ENCODE measurements at regions not wholly inside any gene's neighbourhood (a gene's known extent, or its start where the extent isn't known, plus 50 kb on each side); places are given as distances from the start of the nearest gene placed in this dataset.

DNA sequence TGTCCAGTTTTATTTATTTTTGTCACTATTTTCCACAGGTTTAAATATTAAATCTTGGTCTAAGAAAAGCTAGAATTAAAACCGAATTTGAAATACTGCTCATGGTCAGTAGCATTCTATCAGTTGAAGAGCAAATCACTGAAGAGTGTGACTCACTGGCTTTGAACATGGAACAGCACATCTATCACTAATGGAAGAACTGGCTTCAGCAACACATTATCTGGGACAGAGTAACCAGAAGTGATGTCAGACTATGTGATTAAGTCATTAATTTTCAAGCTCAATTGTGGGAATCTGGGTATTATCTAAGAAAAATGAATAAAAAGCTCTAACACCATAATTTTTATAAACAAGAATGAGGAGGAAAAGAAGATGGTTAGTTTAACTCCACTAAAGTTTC is 527.5 kb downstream of the TMTC2 start:
- WGBS, 2 experiments (ENCODE audit: extremely low coverage in 2 of 2, insufficient read length in 1 of 2) = no CpG with 5 or more reads among the region's 1 CpG
- Histone ChIP-seq H2AK5ac (ENCODE audit: low read depth, low read length) (no peak overlapping the region), H3K4me3 (ENCODE audit: insufficient read depth, low read depth, low read length) (no peak overlapping the region), H2BK20ac (ENCODE audit: low read depth, low read length) (no peak overlapping the region), H4K8ac (ENCODE audit: low read depth in 2 of 2, low read length in 2 of 2) (no peak overlapping the region), H3K9me3 (ENCODE audit: control insufficient read depth, insufficient read depth, low read length) (peaks cover 2% of the 10 kb centered on the region; the same call in 1 of the 2 replicates), H3K18ac (ENCODE audit: low read depth, low read length) (no peak overlapping the region), H4K91ac (ENCODE audit: insufficient read depth, low read depth, low read length) (no peak overlapping the region), H3K9me1 (ENCODE audit: insufficient read depth, low read length) (no peaks in the 10 kb centered on the region), H3K4me2 (ENCODE audit: low read depth, low read length) (no peak overlapping the region), H3K4ac (ENCODE audit: low read depth, low read length) (no peak overlapping the region), H3K27ac (ENCODE audit: insufficient read depth, low read length) (no peak overlapping the region), H3K56ac (ENCODE audit: extremely low read depth, insufficient read depth, low read length) (no peak overlapping the region), H3K14ac (replicated peaks; ENCODE audit: low read depth, low read length) (no peak overlapping the region), H2BK15ac (ENCODE audit: low read depth, low read length) (no peak overlapping the region), H3K4me1 (ENCODE audit: control insufficient read depth, insufficient read depth, low read length) (no peaks in the 10 kb centered on the region), H3K36me3 (ENCODE audit: control insufficient read depth, insufficient read depth, low read length) (no peaks in the 10 kb centered on the region), H4K20me1 (ENCODE audit: insufficient read depth, low read length) (no peaks in the 10 kb centered on the region), H3K79me1 (ENCODE audit: low read depth in 1 of 2, low read length in 2 of 2) (no peaks in the 10 kb centered on the region), H3K27me3 (ENCODE audit: control insufficient read depth, insufficient read depth, low read length) (no peaks in the 10 kb centered on the region), H3K23ac (ENCODE audit: low read depth, low read length) (no peak overlapping the region), H3K9ac (ENCODE audit: low read depth, low read length) (no peak overlapping the region), H4K5ac (ENCODE audit: low read depth, low read length) (no peak overlapping the region), H2BK120ac (ENCODE audit: low read depth, low read length) (no peak overlapping the region), H2BK5ac (ENCODE audit: low read depth, low read length, poor library complexity, severe bottlenecking) (no peak overlapping the region), H2AFZ (replicated peaks; ENCODE audit: low read length, poor library complexity) (no peak overlapping the region), H2AK9ac (replicated peaks; ENCODE audit: low read depth, low read length, poor library complexity) (no peak overlapping the region)
- TF ChIP-seq, protein P1, sequence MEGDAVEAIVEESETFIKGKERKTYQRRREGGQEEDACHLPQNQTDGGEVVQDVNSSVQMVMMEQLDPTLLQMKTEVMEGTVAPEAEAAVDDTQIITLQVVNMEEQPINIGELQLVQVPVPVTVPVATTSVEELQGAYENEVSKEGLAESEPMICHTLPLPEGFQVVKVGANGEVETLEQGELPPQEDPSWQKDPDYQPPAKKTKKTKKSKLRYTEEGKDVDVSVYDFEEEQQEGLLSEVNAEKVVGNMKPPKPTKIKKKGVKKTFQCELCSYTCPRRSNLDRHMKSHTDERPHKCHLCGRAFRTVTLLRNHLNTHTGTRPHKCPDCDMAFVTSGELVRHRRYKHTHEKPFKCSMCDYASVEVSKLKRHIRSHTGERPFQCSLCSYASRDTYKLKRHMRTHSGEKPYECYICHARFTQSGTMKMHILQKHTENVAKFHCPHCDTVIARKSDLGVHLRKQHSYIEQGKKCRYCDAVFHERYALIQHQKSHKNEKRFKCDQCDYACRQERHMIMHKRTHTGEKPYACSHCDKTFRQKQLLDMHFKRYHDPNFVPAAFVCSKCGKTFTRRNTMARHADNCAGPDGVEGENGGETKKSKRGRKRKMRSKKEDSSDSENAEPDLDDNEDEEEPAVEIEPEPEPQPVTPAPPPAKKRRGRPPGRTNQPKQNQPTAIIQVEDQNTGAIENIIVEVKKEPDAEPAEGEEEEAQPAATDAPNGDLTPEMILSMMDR (conservative IDR thresholded peaks at IDR 0.05; ENCODE audit: low read depth, low read length) = no peak
- TF ChIP-seq MAZ (IDR thresholded peaks at IDR 0.05; ENCODE audit: borderline replicate concordance, low read depth, low read length) (no peak), RFX5 (IDR thresholded peaks at IDR 0.05; ENCODE audit: low read depth, low read length) (no peak), RCOR1 (IDR thresholded peaks at IDR 0.05; ENCODE audit: insufficient replicate concordance, low read length) (no peak)
- in situ Hi-C loops (cut with MboI; ENCODE audit: low sequenced_read_pairs) = no loop called here
- dilution Hi-C loops (cut with HindIII; ENCODE audit: low sequenced_read_pairs, unreplicated experiment) = no loop called here
- ATAC-seq (ENCODE audit: low read depth) (no peak), DNase-seq (no peak)
- ChIA-PET CTCF (no interaction called here), POLR2A (ENCODE audit: unreplicated experiment) (no interaction called here)
- no TSS peak for BruUV-seq (replicated peaks)
- intact Hi-C loops (cut with micrococcal nuclease) = no loop called here

Data from IMR-90 (cell line).